Aorta (tissue), 5 donors: ENCODE measurements at regions not wholly inside any gene's neighbourhood (a gene's known extent, or its start where the extent isn't known, plus 50 kb on each side); places are given as distances from the start of the nearest gene placed in this dataset.

Source experiments
- ATAC-seq: fragments of 200-7000 bp; cut with Tn5 transposase; one replicate; pipeline ENCODE4 v1.9.1; 2022; ENCODE audit warnings: moderate library complexity; ENCODE audit not compliant: low FRiP score
- DNase-seq, 2 donors: peaks; one replicate each; pipeline ENCODE4 v3.0.0-alpha.2; 2020
- H3K27ac ChIP-seq, 2 donors: one replicate each; pipeline ENCODE4 v1.5.1; 2013; ENCODE audit warnings: low read length in 2 of 2, mild to moderate bottlenecking in 2 of 2, moderate library complexity in 2 of 2, control low read depth in 1 of 2, inconsistent platforms in 1 of 2, low read depth in 1 of 2
- H3K27me3 ChIP-seq, 2 donors: one replicate each; pipeline ENCODE4 v1.6.1; 2013; ENCODE audit warnings: control low read depth in 1 of 2, low read length in 1 of 2, mild to moderate bottlenecking in 1 of 2, moderate library complexity in 1 of 2; ENCODE audit not compliant: insufficient read depth in 2 of 2, control insufficient read depth in 1 of 2
- H3K36me3 ChIP-seq, 2 donors: one replicate each; pipeline ENCODE4 v1.6.1; 2013; ENCODE audit warnings: control low read depth in 1 of 2, low read length in 1 of 2, mild to moderate bottlenecking in 1 of 2; ENCODE audit not compliant: insufficient read depth in 2 of 2, control insufficient read depth in 1 of 2
- H3K4me1 ChIP-seq, 2 donors: one replicate each; pipeline ENCODE4 v1.6.1; 2013; ENCODE audit warnings: low read length in 2 of 2, control low read depth in 1 of 2, mild to moderate bottlenecking in 1 of 2, moderate library complexity in 1 of 2; ENCODE audit not compliant: insufficient read depth in 2 of 2, control insufficient read depth in 1 of 2
- H3K4me3 ChIP-seq, 2 donors: one replicate each; pipeline ENCODE4 v1.5.1; 2013; ENCODE audit warnings: low read length in 2 of 2, control low read depth in 1 of 2, mild to moderate bottlenecking in 1 of 2
- H3K9me3 ChIP-seq: one replicate; pipeline ENCODE4 v1.6.1; 2013; ENCODE audit warnings: mild to moderate bottlenecking, low read length; ENCODE audit not compliant: control insufficient read depth
- WGBS, 2 donors: extraction: QIAGEN DNeasy Blood & Tissue Kit; methylation state at CpG; one replicate each; pipeline ENCODE4 v1.1.7; 2013; 5-methylcytosine and 5-hydroxymethylcytosine counted together
- intact Hi-C, 2 donors: fragments of 100-400 bp; cut with DNase I; formaldehyde crosslinking; loops; one replicate each; pipeline versions ENCODE4 v1.14.2 to v1.15.0; 2022
- donor health status: healthy with polysubstance abuse.
- donor health status: Bipolar disorder and iron deficiency.
- donor health status: DM: no; HTN: no; CAD: no.
- donor health status: DM: no; HTN: no; CAD: no.
- donor health status: DM: yes; HTN: yes; CAD: no.

- no peak for ATAC-seq
- H3K27ac ChIP-seq: no peak overlapping the region
- intact Hi-C loops: no loop called here
Measured at GRCh38 chr1:221648201-221648600, 93.7 kb downstream of the DUSP10 start.

More at GRCh38 chr1:221648201-221648600, 93.7 kb downstream of the DUSP10 start:
- no peaks in the 10 kb centered on the region for H3K4me1 ChIP-seq
- H3K27me3 ChIP-seq: peaks cover 0 to 1% of the 10 kb centered on the region in 2 donors
- DNase-seq: no peak
- no peaks in the 10 kb centered on the region for H3K9me3 ChIP-seq
- no peak overlapping the region for H3K4me3 ChIP-seq
- 74 to 97% methylated on average over 1 of the region's 1 CpG for WGBS, 2 donors
- no peaks in the 10 kb centered on the region for H3K36me3 ChIP-seq
